ENCODE measurements at regions not wholly inside any gene's neighbourhood (a gene's known extent, or its start where the extent isn't known, plus 50 kb on each side); places are given as distances from the start of the nearest gene placed in this dataset.

DNA sequence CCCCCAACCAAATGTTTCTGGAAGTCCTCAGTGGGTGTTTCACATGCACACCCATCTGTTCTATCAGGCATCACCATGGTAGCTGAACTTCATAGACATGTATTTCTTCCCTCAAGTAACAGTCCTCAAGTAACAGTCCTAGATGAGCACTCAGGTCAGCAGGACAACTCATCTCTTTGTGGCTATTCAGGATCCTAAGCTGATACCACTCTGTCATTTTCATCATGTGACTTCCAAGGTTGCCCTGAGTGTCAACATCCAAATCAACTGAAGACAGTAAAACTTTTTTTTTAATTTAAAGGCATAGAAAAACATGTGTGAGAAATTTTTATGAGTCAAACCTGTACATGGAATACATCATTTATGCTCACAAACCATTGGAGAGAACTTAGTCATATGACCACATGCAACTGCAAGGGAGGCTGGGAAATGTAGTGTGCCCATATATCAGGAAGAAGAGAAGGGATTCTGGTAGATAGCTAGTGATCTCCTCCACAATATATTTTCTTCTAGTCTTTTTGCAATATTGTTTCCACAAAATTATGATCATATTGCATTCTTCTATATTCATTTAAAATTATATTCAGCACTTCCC lies 64.2 kb upstream of the FST start:
- Histone ChIP-seq H3K36me3 (no peaks in the 10 kb centered on the region), H3K27me3 (no peaks in the 10 kb centered on the region), H3K27ac (no peak overlapping the region), H3K4me3 (no peak overlapping the region), H3K4me1 (no peaks in the 10 kb centered on the region), H3K9me3 (peaks cover 0 to 2% (median 0%) of the 10 kb centered on the region in 11 donors)
- TF ChIP-seq, protein P1, sequence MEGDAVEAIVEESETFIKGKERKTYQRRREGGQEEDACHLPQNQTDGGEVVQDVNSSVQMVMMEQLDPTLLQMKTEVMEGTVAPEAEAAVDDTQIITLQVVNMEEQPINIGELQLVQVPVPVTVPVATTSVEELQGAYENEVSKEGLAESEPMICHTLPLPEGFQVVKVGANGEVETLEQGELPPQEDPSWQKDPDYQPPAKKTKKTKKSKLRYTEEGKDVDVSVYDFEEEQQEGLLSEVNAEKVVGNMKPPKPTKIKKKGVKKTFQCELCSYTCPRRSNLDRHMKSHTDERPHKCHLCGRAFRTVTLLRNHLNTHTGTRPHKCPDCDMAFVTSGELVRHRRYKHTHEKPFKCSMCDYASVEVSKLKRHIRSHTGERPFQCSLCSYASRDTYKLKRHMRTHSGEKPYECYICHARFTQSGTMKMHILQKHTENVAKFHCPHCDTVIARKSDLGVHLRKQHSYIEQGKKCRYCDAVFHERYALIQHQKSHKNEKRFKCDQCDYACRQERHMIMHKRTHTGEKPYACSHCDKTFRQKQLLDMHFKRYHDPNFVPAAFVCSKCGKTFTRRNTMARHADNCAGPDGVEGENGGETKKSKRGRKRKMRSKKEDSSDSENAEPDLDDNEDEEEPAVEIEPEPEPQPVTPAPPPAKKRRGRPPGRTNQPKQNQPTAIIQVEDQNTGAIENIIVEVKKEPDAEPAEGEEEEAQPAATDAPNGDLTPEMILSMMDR (IDR thresholded peaks at IDR 0.05): no peak
- ATAC-seq (no peak), DNase-seq (no peak)
- intact Hi-C loops (cut with DNase I): no loop called here

DNA sequence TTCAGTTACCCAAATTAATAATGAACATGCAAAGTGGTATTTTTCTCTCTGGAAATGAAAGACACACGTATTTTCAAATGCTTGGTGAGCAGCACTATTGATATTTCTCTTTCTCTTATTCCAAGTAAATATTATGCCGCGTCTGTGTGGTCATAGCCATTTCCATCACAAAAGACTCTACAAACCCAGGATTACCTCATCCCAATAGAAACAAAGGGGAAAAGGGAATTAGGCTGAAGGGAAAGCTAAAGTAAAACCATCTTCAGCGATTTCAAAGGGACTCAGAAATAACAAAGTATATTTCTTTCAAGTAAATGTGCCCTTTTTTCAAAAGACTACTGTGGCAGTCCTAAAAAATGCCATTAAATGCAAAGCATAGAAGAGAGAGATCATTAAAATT lies 62.0 kb upstream of the FST start:
- no peak for ATAC-seq
- H3K27ac ChIP-seq: peak overlapping the region in 1 of 10 donors; percentile 66
- WGBS, 2 donors: 70 to 73% methylated on average over 4 of the region's 4 CpGs

DNA sequence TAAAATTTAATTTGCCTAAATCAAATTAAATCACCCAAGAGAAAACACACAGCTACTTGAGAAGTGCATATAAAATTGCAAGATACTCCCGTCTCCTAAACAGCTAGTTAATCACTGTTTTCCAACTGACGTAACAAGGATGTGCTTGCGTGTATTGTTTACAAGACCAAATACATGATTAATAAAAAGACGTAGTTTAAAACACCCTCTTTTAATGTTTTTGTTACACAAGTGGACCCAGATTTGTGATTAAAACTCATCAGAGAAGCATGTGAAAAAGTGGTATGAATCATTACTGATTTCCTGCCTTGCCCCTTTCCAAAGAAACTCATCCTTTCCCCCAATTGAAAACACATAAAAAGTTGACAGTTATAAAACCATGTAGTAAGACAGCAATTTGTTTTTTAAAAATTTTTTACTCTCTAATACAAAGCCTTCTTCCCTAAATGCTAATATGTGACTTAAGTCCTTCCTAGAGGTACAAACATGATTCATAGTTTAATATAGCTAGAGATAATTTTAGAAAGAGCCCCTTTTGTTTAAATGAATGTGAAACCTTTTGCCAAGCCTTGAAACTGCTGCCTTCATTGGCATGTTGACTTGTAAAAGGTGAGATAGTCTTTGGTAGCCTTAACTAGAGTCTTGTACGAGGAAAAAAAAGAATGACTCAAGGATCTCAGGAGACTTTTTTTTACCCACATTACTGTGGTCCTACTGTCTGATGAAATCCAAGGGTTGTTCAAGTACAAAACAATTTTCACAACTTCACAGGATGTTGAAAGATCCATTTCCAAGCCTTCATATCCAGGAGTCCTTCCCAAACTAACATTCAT lies 61.4 kb upstream of the FST start:
- Histone ChIP-seq H3K36me3 (no peaks in the 10 kb centered on the region), H3K4me3 (no peak overlapping the region), H3K27ac (peak overlapping the region in 1 of 10 donors; percentile 66), H3K9me3 (peaks cover 0 to 2% (median 0%) of the 10 kb centered on the region in 11 donors), H3K4me1 (peaks cover 0 to 4% (median 0%) of the 10 kb centered on the region in 9 donors), H3K27me3 (no peaks in the 10 kb centered on the region)
- TF ChIP-seq, protein P1 (IDR thresholded peaks at IDR 0.05): no peak
- ATAC-seq (peak in 1 of 8 donors; percentile 22), DNase-seq (no peak)
- 82 to 85% methylated on average over 5 of the region's 5 CpGs for WGBS, 2 donors
- intact Hi-C loops (cut with DNase I): no loop called here

More for the DNA sequence above, 62.0 kb upstream of the FST start:
- peaks cover 0 to 4% (median 0%) of the 10 kb centered on the region in 9 donors for H3K4me1 ChIP-seq
- intact Hi-C loops (cut with DNase I): no loop called here
- DNase-seq: no peak
- peaks cover 0 to 2% (median 0%) of the 10 kb centered on the region in 11 donors for H3K9me3 ChIP-seq
- H3K4me3 ChIP-seq: no peak overlapping the region
- H3K36me3 ChIP-seq: no peaks in the 10 kb centered on the region
- TF ChIP-seq, protein P1 (IDR thresholded peaks at IDR 0.05): no peak
- no peaks in the 10 kb centered on the region for H3K27me3 ChIP-seq

DNA sequence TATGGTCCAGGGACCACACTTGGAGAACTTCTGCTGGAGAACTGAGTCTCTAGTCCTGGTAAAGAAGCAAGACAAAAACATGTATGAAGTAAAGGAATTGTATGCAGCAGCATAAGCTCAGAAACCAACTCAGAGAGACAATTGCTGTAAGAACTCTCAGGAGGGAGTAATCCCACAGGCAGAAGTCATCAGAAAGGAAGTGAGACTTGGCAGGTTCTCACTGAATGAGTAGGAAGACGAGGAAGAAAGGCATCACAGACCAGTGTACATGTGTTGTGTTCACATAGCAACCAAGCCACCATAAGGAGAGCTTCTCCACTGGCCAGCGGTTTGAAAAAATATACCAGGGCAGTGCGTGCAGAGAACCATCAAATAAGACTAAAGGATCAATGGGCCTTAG lies 57.9 kb upstream of the FST start:
- no peaks in the 10 kb centered on the region for H3K27me3 ChIP-seq
- 64 to 65% methylated on average over 3 of the region's 3 CpGs for WGBS, 2 donors
- peaks cover 0 to 2% (median 0%) of the 10 kb centered on the region in 11 donors for H3K9me3 ChIP-seq
- ATAC-seq: peak in 1 of 8 donors; percentile 45
- H3K27ac ChIP-seq: no peak overlapping the region
- no peaks in the 10 kb centered on the region for H3K36me3 ChIP-seq
- intact Hi-C loops (cut with DNase I): loop anchor here in 1 of 10 donors (10.0 kb wide), 1 partner anchor 158 kb away; no protein-coding TSS in a partner anchor
- H3K4me3 ChIP-seq: no peak overlapping the region
- peaks cover 0 to 7% (median 0%) of the 10 kb centered on the region in 9 donors for H3K4me1 ChIP-seq
- DNase-seq: no peak
- TF ChIP-seq, protein P1 (IDR thresholded peaks at IDR 0.05): no peak
